ENCODE measurements at regions not wholly inside any gene's neighbourhood (a gene's known extent, or its start where the extent isn't known, plus 50 kb on each side); places are given as distances from the start of the nearest gene placed in this dataset.

DNA sequence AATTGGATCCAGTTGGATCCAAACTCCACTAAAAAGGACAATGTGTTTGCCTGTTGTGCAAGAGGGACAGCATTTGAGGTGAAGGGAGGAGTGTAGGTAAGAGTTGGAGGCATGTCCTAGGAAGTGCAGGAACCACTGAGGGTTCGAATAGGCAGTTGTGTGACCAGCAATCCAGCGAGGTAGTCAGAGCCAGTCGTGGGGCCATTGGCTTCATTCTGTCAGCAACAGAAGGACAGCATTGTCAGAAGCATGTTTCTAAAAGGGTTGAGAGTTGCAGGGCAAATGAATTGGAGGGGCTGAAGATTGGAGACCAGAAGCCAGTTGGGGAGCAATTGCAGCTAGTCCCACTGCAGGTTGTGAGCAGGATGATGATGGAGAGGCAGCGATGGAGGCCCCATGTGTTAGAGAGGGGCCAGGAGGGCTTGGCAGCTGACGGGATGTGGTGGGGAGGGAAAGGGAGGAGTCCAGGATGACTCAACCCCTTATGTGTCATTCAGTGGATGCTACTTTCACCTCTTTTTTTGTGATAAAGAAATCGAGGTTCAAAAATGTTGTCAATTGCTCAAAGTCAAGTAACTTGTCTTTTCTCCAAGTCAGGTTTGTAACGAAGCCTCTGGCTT, 96.7 kb upstream of the SIX3 start:
- TF ChIP-seq CTCF (conservative IDR thresholded peaks at IDR 0.05 in 1 of 2, IDR thresholded peaks at IDR 0.05 in 1 of 2; ENCODE audit: extremely low read depth in 1 of 2, insufficient read depth in 1 of 2, low read depth in 1 of 2, low read length in 2 of 2) (no peak), EZH2 (IDR thresholded peaks at IDR 0.05; ENCODE audit: borderline replicate concordance, low read length) (no peak)
